ENCODE measurements at regions not wholly inside any gene's neighbourhood (a gene's known extent, or its start where the extent isn't known, plus 50 kb on each side); places are given as distances from the start of the nearest gene placed in this dataset.
"Not testable (repeated sequence)": the region's sequence is repeated elsewhere in the genome, so short reads cannot be mapped to it uniquely, and the experiment has no call there.

- not testable (repeated sequence) for DNase-seq
Measured at GRCh38 chr22:22117864-22118544, 126.6 kb upstream of the VPREB1 start.

- DNase-seq, result not testable (repeated sequence)
Measured at GRCh38 chr22:22116997-22117770, 127.4 kb upstream of the VPREB1 start.

- no peak for DNase-seq
Measured at GRCh38 chr22:22113701-22114100, 130.9 kb upstream of the VPREB1 start.

- no peak for DNase-seq
Measured at GRCh38 chr22:22112533-22113294, 130.1 kb upstream of the TOP3B start.

GRCh38 chr22:22111983-22112382 is 129.4 kb upstream of the TOP3B start:
- no peak for DNase-seq

- DNase-seq, result no peak
Measured at GRCh38 chr22:22111267-22111751, 128.7 kb upstream of the TOP3B start.

- peak; percentile 33 for DNase-seq
Measured at GRCh38 chr22:22110548-22111266, 128.1 kb upstream of the TOP3B start.

GRCh38 chr22:22109693-22110466 is 127.3 kb upstream of the TOP3B start:
- DNase-seq, result no peak

- DNase-seq, result no peak
Measured at GRCh38 chr22:22106855-22107254, 124.3 kb upstream of the TOP3B start.

GRCh38 chr22:22105364-22105763 is 122.8 kb upstream of the TOP3B start:
- no peak for DNase-seq

- DNase-seq, result peak; percentile 23
Measured at GRCh38 chr22:22103078-22103875, 120.7 kb upstream of the TOP3B start.

- DNase-seq, result peak; percentile 5
Measured at GRCh38 chr22:22099833-22100812, 117.5 kb upstream of the TOP3B start.

GRCh38 chr22:22099194-22099486 is 116.6 kb upstream of the TOP3B start:
- DNase-seq, result no peak

- no peak for DNase-seq
Measured at GRCh38 chr22:22098457-22099193, 116.0 kb upstream of the TOP3B start.

GRCh38 chr22:22097727-22098228 is 115.2 kb upstream of the TOP3B start:
- DNase-seq, result no peak

GRCh38 chr22:22094921-22095320 is 112.3 kb upstream of the TOP3B start:
- no peak for DNase-seq

GRCh38 chr22:22094514-22094913 is 111.9 kb upstream of the TOP3B start:
- DNase-seq, result no peak

GRCh38 chr22:22093743-22094142 is 111.2 kb upstream of the TOP3B start:
- DNase-seq, result no peak

GRCh38 chr22:22092974-22093373 is 110.4 kb upstream of the TOP3B start:
- DNase-seq, result no peak

Data from hematopoietic multipotent progenitor cell treated with erythropoietin and hydrocortisone succinate and interleukin-3 and kit ligand, for 8 days (in vitro differentiated cells).